Mesenchymal stem cell (in vitro differentiated cells and primary cell): ENCODE measurements at regions not wholly inside any gene's neighbourhood (a gene's known extent, or its start where the extent isn't known, plus 50 kb on each side); places are given as distances from the start of the nearest gene placed in this dataset.

ENCODE experiments used
- DNase-seq: peaks from one replicate; pipeline ENCODE4 v3.0.0-alpha.2; 2013
- H2AFZ ChIP-seq: one replicate; pipeline ENCODE4 v1.6.1; 2013; ENCODE audit warnings: low read depth, mild to moderate bottlenecking, control low read depth, inconsistent platforms, low read length, moderate library complexity
- H2AK5ac ChIP-seq: 2 replicates; pipeline ENCODE4 v1.6.1; 2013; ENCODE audit warnings: low read length, moderate library complexity, mild to moderate bottlenecking, inconsistent platforms; ENCODE audit not compliant: severe bottlenecking
- H2BK120ac ChIP-seq: one replicate; pipeline ENCODE4 v1.6.1; 2013; ENCODE audit warnings: low read depth, mild to moderate bottlenecking, inconsistent platforms, low read length, moderate library complexity
- H2BK12ac ChIP-seq, 2 experiments: one replicate each; pipeline ENCODE4 v1.6.1; 2013; ENCODE audit warnings: inconsistent platforms in 2 of 2, low read length in 2 of 2, mild to moderate bottlenecking in 2 of 2, moderate library complexity in 2 of 2, control low read depth in 1 of 2
- H2BK15ac ChIP-seq: one replicate; pipeline ENCODE4 v1.6.1; 2013; ENCODE audit warnings: mild to moderate bottlenecking, low read depth, inconsistent platforms; ENCODE audit not compliant: poor library complexity, severe bottlenecking
- H2BK5ac ChIP-seq: 2 replicates; pipeline ENCODE4 v1.6.1; 2013; ENCODE audit warnings: low read depth, mild to moderate bottlenecking, low read length, control low read depth, inconsistent platforms; ENCODE audit not compliant: poor library complexity, severe bottlenecking
- H3K14ac ChIP-seq, 2 experiments: one replicate each; pipeline ENCODE4 v1.6.1; 2013; ENCODE audit warnings: inconsistent platforms in 2 of 2, low read length in 2 of 2, control low read depth in 1 of 2, mild to moderate bottlenecking in 1 of 2, moderate library complexity in 1 of 2
- H3K18ac ChIP-seq, 2 experiments: one replicate each; pipeline ENCODE4 v1.6.1; 2013; ENCODE audit warnings: inconsistent platforms in 2 of 2, low read length in 2 of 2, control low read depth in 1 of 2, low read depth in 1 of 2, mild to moderate bottlenecking in 1 of 2
- H3K23ac ChIP-seq, 2 experiments: one replicate each; pipeline ENCODE4 v1.6.1; 2013; ENCODE audit warnings: inconsistent platforms in 2 of 2, low read length in 2 of 2, mild to moderate bottlenecking in 2 of 2, moderate library complexity in 2 of 2, control low read depth in 1 of 2
- H3K27ac ChIP-seq: 2 replicates; pipeline ENCODE4 v1.5.1; 2013; ENCODE audit warnings: mild to moderate bottlenecking, moderate library complexity, low read length, control low read depth, inconsistent platforms; ENCODE audit not compliant: poor library complexity, severe bottlenecking
- H3K27me3 ChIP-seq, 2 experiments: 2 replicates each; pipeline versions ENCODE4 v1.6.1 to v1.7.0; 2013; ENCODE audit warnings: low read length in 2 of 2, mild to moderate bottlenecking in 2 of 2, moderate library complexity in 2 of 2, control low read depth in 1 of 2, inconsistent platforms in 1 of 2; ENCODE audit not compliant: control insufficient read depth in 1 of 2, insufficient read depth in 1 of 2
- H3K36me3 ChIP-seq, 2 experiments: 2 replicates each; pipeline versions ENCODE4 v1.6.1 to v1.7.0; 2013; ENCODE audit warnings: low read length in 2 of 2, control low read depth in 1 of 2, inconsistent platforms in 1 of 2, low read depth in 1 of 2, mild to moderate bottlenecking in 1 of 2; ENCODE audit not compliant: insufficient read depth in 2 of 2, control insufficient read depth in 1 of 2
- H3K4ac ChIP-seq, 2 experiments: one replicate each; pipeline ENCODE4 v1.6.1; 2013; ENCODE audit warnings: inconsistent platforms in 2 of 2, low read length in 2 of 2, mild to moderate bottlenecking in 2 of 2, moderate library complexity in 2 of 2, control low read depth in 1 of 2, low read depth in 1 of 2
- H3K4me1 ChIP-seq: 2 replicates; pipeline ENCODE4 v1.6.1; 2013; ENCODE audit warnings: low read depth, low read length, control low read depth; ENCODE audit not compliant: control insufficient read depth, insufficient read depth
- H3K4me2 ChIP-seq: 2 replicates; pipeline ENCODE4 v1.6.1; 2013; ENCODE audit warnings: low read length, mild to moderate bottlenecking, inconsistent platforms; ENCODE audit not compliant: poor library complexity, severe bottlenecking
- H3K4me3 ChIP-seq, 2 experiments: 2 replicates each; pipeline versions ENCODE4 v1.5.1 to v1.7.0; 2013; ENCODE audit warnings: low read length in 2 of 2, mild to moderate bottlenecking in 2 of 2, control low read depth in 1 of 2, low read depth in 1 of 2; ENCODE audit not compliant: insufficient read depth in 1 of 2
- H3K79me1 ChIP-seq: replicated peaks from 2 replicates; pipeline ENCODE4 v1.6.1; 2013; ENCODE audit warnings: mild to moderate bottlenecking, control low read depth, low read length, inconsistent platforms; ENCODE audit not compliant: poor library complexity, severe bottlenecking
- H3K9ac ChIP-seq: 2 replicates; pipeline ENCODE4 v1.7.0; 2013; ENCODE audit warnings: mild to moderate bottlenecking, low read length, moderate library complexity
- H3K9me3 ChIP-seq: 2 replicates; pipeline ENCODE4 v1.7.0; 2013; ENCODE audit warnings: mild to moderate bottlenecking, low read length; ENCODE audit not compliant: control insufficient read depth
- H4K8ac ChIP-seq: one replicate; pipeline ENCODE4 v1.6.1; 2013; ENCODE audit warnings: inconsistent platforms, mild to moderate bottlenecking, low read length, moderate library complexity
- H4K91ac ChIP-seq: one replicate; pipeline ENCODE4 v1.6.1; 2013; ENCODE audit warnings: mild to moderate bottlenecking, low read length, inconsistent platforms
- WGBS: methylation state at CpG from one replicate; pipeline ENCODE4 v1.1.7; 2013; ENCODE audit warnings: mixed read lengths; 5-methylcytosine and 5-hydroxymethylcytosine counted together

GRCh38 chr3:106047221-106047620, 178.4 kb upstream of the CBLB start:
- H2AFZ ChIP-seq = no peak overlapping the region
- no peak overlapping the region for H4K8ac ChIP-seq
- H2BK12ac ChIP-seq = no peak overlapping the region
- H3K27ac ChIP-seq = no peak overlapping the region
- no peaks in the 10 kb centered on the region for H3K79me1 ChIP-seq
- H3K27me3 ChIP-seq = no peaks in the 10 kb centered on the region
- H3K9me3 ChIP-seq = no peaks in the 10 kb centered on the region
- H2BK15ac ChIP-seq = no peak overlapping the region
- H3K14ac ChIP-seq = no peak overlapping the region
- no peak overlapping the region for H3K23ac ChIP-seq
- no peak overlapping the region for H3K4me3 ChIP-seq
- H3K4me1 ChIP-seq = no peaks in the 10 kb centered on the region
- no peak overlapping the region for H2BK5ac ChIP-seq
- no peak overlapping the region for H2AK5ac ChIP-seq
- no peak overlapping the region for H3K9ac ChIP-seq
- H3K4ac ChIP-seq = no peak overlapping the region
- H4K91ac ChIP-seq = no peak overlapping the region
- no peak for DNase-seq
- no peak overlapping the region for H2BK120ac ChIP-seq
- no peak overlapping the region for H3K4me2 ChIP-seq
- 99% methylated on average over 2 of the region's 2 CpGs for WGBS
- H3K18ac ChIP-seq = no peak overlapping the region
- H3K36me3 ChIP-seq = no peaks in the 10 kb centered on the region

DNA sequence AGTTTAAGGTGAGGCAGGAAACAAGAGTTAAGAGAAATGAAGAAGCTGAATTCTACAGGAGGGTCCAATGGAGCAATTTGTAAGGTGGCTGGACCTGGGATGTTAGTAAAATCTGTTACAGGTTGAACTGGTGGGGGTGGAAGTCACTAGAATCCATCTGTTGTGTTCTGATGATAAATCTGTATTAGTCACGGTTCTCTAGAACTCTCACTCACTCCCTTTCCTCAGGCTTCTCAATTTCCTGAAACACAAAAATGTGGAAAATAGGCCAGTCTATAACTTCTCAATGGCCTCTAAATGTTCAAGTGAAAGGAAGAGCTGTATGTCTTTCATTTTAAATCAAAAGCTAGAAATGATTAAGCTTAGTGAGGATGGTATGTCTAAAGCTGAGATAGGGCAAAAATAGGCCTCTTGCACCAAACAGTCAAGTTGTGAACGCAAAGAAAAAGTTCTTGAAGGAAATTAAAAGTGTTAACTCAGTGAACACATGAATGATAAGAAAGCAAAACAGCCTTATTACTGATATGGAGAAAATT, 180.2 kb upstream of the CBLB start:
- H3K23ac ChIP-seq = no peak overlapping the region
- 100% methylated on average over 1 of the region's 2 CpGs for WGBS
- H3K79me1 ChIP-seq = no peaks in the 10 kb centered on the region
- no peak overlapping the region for H3K4me3 ChIP-seq
- no peak overlapping the region for H2BK15ac ChIP-seq
- H4K8ac ChIP-seq = no peak overlapping the region
- no peak overlapping the region for H2AK5ac ChIP-seq
- H2BK12ac ChIP-seq = no peak overlapping the region
- H2AFZ ChIP-seq = no peak overlapping the region
- H2BK5ac ChIP-seq = no peak overlapping the region
- no peak overlapping the region for H4K91ac ChIP-seq
- H3K27ac ChIP-seq = no peak overlapping the region
- H3K4ac ChIP-seq = no peak overlapping the region
- no peaks in the 10 kb centered on the region for H3K36me3 ChIP-seq
- no peak overlapping the region for H3K18ac ChIP-seq
- H3K4me2 ChIP-seq = no peak overlapping the region
- no peak overlapping the region for H3K9ac ChIP-seq
- H3K14ac ChIP-seq = no peak overlapping the region
- no peaks in the 10 kb centered on the region for H3K27me3 ChIP-seq
- H3K4me1 ChIP-seq = no peaks in the 10 kb centered on the region
- no peak overlapping the region for H2BK120ac ChIP-seq
- no peaks in the 10 kb centered on the region for H3K9me3 ChIP-seq
- DNase-seq = no peak

- Histone ChIP-seq H3K9ac (no peak overlapping the region), H3K18ac (no peak overlapping the region), H3K27me3 (no peaks in the 10 kb centered on the region), H2BK15ac (no peak overlapping the region), H4K8ac (no peak overlapping the region), H2BK12ac (no peak overlapping the region), H3K9me3 (no peaks in the 10 kb centered on the region), H3K79me1 (no peaks in the 10 kb centered on the region), H4K91ac (no peak overlapping the region), H3K4me2 (no peak overlapping the region), H3K4ac (no peak overlapping the region), H3K4me1 (no peaks in the 10 kb centered on the region), H3K4me3 (no peak overlapping the region), H2BK5ac (no peak overlapping the region), H3K23ac (no peak overlapping the region), H3K14ac (no peak overlapping the region), H2AFZ (no peak overlapping the region), H2BK120ac (no peak overlapping the region), H3K27ac (no peak overlapping the region), H3K36me3 (no peaks in the 10 kb centered on the region), H2AK5ac (no peak overlapping the region)
- DNase-seq = no peak
Measured at GRCh38 chr3:106049821-106050220, 181.0 kb upstream of the CBLB start.

DNA sequence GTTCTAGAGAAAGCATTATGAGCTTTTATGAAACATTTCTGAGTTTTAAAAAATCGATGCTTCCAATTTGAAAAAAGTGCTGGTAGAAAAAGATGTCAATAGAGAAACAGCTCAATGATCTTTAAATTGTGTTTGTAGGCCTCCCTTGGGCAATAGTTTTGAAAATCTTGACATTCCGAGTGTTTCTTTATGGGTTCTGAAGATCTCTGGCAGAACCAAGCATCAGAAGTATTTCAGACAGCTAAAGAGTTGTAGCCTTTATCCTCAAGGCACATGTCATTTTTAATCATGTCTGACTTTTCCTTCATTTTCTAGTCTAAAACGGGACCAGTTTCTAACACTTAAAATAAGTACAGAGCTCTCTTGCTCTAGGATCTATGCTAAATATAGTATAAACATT, 188.1 kb upstream of the CBLB start:
- Histone ChIP-seq H2BK12ac (no peak overlapping the region), H3K9ac (no peak overlapping the region), H3K18ac (no peak overlapping the region), H3K4me3 (no peak overlapping the region), H3K27ac (no peak overlapping the region), H2BK15ac (no peak overlapping the region), H3K79me1 (no peaks in the 10 kb centered on the region), H4K8ac (no peak overlapping the region), H3K4me2 (no peak overlapping the region), H3K14ac (no peak overlapping the region), H2AFZ (no peak overlapping the region), H3K23ac (no peak overlapping the region), H2BK5ac (no peak overlapping the region), H4K91ac (no peak overlapping the region), H2AK5ac (no peak overlapping the region), H2BK120ac (no peak overlapping the region), H3K4ac (no peak overlapping the region), H3K9me3 (no peaks in the 10 kb centered on the region), H3K27me3 (no peaks in the 10 kb centered on the region), H3K4me1 (no peaks in the 10 kb centered on the region), H3K36me3 (no peaks in the 10 kb centered on the region)
- DNase-seq = no peak
- WGBS = 95% methylated on average over 2 of the region's 3 CpGs
